Stomach (tissue), 4 donors: ENCODE measurements at regions not wholly inside any gene's neighbourhood (a gene's known extent, or its start where the extent isn't known, plus 50 kb on each side); places are given as distances from the start of the nearest gene placed in this dataset.

ENCODE experiments used
- CTCF ChIP-seq, 7 experiments: fragments of 450-650 bp in 4 of 7; fragments of 200-600 bp in 3 of 7; sonication (generic) in 3 of 7; IDR thresholded peaks; one replicate each; pipeline ENCODE4 v1.5.1; 2016 to 2019; ENCODE audit warnings: antibody characterized with exemption in 7 of 7, control low read depth in 2 of 7, mild to moderate bottlenecking in 1 of 7
- EP300 ChIP-seq: sonication (generic); formaldehyde crosslinking; IDR thresholded peaks from one replicate; pipeline ENCODE4 v1.6.1; 2017; ENCODE audit warnings: antibody characterized with exemption
- POLR2A ChIP-seq, 4 donors: fragments of 450-650 bp; IDR thresholded peaks; one replicate each; pipeline ENCODE4 v1.6.1; 2016; ENCODE audit warnings: antibody characterized with exemption in 4 of 4, control low read depth in 2 of 4, mild to moderate bottlenecking in 1 of 4, moderate library complexity in 1 of 4

GRCh38 chr19:31574251-31574973, 225.2 kb upstream of the TSHZ3 start:
- TF ChIP-seq CTCF (IDR thresholded peaks at IDR 0.05): no peak
- TF ChIP-seq EP300: no peak
- TF ChIP-seq POLR2A (IDR thresholded peaks at IDR 0.05): no peak
